Hematopoietic multipotent progenitor cell treated with erythropoietin and hydrocortisone succinate and interleukin-3 and kit ligand, for 8 days (in vitro differentiated cells): ENCODE measurements at regions not wholly inside any gene's neighbourhood (a gene's known extent, or its start where the extent isn't known, plus 50 kb on each side); places are given as distances from the start of the nearest gene placed in this dataset.

Experiments used
- DNase-seq: peaks from one replicate; pipeline ENCODE4 v3.0.0-alpha.2; 2015

DNA sequence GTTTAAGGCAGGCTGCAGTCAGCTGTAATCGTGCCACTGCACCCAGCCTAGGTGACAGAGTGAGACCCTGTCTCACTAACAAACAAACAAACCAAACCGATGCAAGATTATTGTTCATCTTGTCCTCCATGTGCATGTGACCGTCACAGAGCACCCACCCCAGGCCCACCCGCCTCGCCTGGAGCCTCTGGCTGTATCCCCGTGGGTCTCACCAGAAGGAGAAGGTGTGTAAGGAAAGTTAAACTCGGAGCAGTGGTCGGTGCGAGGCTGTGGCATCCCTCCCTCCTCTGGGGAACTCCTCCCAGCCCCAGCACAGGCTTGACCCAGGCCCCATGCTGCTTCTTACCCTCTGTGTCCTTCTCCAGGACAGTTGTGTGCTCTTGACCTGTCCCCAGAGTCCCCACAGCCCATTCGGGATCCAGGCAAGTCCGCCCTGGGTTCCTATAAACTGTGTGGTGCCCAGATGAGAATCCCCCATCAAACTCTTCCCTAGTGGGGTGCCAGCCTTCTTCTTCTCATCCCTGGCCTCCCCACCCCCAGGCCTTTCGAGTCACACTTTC is 318.4 kb downstream of the AJAP1 start:
- no peak for DNase-seq

DNA sequence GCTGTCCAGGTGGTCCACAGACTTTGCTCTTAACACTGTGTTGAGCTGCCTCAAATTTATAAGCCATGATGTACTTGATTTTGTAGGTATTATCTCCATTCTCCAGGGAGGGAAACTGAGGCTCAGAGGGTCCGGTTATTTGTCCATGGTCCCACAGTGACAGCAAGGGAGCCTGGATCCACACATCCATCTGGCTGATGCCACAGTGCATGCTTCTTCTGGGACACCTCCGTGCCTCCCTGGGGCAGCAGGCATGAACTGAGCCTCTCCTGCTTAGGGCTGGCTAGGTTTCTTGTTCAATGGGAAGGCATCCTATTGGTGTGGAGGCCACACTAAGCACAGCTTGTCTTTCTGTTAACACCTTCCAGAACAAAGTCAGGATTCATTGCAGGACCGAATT is 317.3 kb downstream of the AJAP1 start:
- DNase-seq: no peak

DNA sequence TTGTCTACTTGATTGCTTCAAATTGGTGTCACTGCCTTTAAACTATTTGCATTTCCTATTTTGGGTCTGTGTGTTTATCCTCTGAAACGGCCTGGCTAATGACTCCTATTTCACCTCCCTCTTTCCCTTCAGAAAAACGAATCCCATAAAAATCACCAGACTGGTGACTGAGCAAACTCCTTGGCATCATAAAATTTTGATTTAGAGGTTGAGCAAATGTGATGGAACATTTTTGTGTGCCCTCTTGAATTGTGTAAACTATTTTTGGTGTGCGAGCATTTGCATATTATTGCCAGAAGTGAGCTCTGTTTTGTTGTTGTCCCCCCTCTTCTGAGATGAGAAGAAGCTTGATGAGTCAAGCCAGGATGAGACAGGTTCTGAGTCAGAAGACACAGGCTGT is 316.1 kb downstream of the AJAP1 start:
- DNase-seq: no peak

DNA sequence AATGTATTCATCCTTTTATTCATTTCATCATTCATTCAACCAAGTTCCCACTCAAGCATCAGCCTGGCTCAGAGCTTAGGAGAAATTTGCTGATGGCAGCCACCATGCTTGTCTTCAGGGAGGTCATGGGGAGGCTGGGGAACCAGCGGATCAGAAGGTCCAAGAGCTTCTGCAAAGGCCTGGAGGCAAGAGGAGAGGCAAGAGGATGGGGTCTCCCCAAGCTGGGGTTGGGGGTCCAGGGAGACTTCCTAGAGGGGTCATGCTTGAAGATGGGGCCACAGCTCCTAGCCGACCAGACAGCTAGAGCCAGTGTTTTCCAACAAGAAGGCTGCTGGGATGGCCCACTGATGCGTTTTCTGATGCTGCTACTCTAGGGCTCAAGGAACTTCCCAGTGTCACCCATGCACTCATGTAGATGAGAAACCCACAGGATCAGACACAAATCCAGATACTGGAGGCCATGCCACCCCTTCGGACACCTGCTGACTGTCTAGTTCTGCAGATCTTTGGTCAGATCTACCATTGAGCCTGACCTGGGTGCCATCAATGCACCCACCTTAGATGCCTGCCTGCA is 315.2 kb downstream of the AJAP1 start:
- no peak for DNase-seq

DNA sequence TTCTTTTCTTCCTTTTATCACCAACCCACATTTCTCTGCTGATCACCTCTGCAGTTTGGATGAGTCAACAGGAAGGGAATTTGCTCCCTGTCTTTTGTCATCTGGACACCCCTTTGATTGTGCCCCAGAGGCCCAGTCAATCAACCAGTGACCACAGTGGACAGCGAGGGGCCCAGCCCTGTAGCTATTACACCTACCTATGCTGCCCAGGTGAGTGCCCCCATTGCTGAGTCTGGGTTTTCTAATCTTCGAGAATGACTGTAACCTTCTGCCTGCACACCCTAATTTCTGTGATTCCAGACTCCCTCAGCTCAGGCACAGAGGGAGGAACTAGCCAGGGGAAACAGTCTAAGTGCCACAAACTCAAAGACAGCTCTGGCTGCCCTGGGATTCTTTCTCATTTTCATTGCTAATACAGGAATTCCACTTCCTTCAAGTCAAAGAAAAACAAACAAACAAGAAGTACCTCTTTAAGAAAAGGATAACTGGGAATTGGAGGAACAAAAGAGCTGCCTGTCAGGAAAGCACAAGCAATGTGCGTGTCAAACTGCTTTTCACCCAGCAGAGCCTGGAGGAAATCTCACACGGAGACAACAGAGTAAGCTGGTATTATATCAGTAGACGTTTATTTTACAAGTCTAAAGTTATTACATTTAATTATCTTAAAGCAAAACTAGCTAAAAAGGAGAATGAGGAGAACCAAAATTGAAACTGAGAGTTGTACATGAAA is 311.1 kb downstream of the AJAP1 start:
- no peak for DNase-seq

DNA sequence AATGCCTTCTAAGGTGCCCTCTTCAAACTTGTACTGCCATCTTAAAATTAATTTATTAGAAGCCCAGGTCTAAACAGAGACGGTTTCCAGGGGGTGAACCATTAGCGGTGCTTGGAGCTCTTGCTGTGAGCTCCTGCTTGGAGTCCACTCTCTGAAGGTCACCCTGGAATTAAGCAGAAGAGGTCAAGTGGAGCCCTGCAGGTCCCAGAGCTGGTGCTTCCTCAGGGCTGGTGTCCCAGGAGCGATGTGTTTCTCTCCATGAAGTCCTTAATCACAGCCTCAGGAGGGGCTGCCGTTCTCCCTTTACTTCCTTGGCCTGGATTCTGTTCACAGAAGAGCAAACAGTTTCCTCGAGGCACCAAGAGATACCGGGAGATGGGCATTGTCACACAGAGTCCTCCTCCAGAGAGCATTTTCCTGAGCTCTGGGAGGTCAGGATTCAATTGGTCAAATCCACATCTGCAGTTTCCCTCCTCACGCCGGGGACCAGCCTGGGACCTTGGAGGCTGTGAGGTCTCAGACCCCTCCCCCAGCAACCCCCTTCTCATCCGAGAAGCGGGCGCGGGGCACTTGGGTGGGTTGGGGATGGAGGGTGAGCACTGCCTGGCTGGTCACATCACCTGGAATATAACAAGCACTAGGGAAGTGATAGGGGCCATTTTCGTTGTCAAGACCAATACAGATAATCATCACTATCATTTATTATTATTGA is 310.4 kb downstream of the AJAP1 start:
- no peak for DNase-seq

DNA sequence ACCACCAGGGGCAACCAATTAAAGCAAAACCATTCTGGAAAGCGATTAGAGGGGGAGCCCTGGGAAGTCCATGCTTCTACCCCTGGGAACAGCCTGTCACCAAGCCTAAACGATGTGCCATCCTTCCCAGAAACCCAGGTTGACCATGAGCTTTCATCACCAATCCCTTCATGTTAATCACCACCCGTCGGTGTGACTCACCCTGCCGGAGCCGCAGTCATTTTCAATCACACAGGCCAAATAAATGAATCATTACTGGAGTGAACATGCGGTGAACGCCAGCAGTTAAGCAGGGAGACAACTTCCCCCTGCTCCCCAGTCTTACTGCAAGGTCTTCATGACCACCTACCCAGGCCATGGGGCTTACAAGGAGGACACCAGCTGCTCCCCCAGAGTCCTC is 308.8 kb downstream of the AJAP1 start:
- no peak for DNase-seq

DNA sequence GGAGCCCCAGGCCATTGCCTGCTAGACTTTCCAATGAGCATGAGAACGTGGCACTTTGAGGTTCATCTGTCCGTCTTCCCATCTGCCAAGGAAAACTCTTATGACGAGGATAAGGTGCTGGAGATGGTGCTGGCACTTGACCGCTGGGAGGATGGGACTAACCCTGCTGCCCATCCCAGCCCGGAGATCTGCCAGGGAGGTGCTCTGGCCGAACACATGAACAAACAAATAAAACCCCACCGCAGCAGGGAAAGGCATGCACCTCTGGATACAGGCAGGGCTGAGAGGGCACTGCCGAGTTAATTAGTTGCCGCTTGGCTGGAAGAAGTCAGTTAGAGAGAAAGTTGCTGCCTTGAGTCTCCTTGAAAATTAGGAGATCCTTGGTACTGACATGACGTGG is 308.4 kb downstream of the AJAP1 start:
- DNase-seq: no peak

DNA sequence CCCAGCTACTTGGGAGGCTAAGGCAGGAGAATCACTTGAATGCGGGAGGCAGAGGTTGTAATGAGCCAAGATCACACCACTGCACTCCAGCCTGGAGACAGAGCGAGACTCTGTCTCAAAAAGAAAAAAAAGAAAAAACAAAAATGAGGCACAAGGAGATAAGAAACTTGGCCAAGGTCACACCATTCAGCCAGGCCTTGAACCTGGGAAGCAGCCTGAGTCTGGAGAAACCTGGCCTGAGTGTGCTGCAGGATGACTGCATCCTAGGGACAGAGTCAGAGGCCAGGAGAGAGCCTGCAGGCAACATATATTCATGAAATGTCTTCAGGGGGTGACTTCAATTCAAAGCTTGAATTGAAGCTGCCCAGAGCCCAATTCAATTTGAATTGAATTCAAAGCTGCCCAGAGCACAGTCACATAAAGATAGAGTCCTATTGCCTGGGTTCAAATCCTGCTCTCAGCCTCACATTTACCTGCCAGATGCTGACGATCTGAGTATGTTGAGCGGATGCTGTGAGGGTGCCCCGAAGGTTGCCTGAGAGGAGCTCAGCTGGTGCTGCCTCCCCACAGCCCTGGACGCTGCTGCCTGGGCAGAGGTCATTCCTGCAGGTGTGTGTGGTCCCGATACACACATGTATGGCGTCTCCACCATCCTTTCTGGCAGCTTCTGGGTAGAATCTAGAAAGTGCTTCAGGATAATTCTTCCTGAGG is 307.7 kb downstream of the AJAP1 start:
- no peak for DNase-seq

DNA sequence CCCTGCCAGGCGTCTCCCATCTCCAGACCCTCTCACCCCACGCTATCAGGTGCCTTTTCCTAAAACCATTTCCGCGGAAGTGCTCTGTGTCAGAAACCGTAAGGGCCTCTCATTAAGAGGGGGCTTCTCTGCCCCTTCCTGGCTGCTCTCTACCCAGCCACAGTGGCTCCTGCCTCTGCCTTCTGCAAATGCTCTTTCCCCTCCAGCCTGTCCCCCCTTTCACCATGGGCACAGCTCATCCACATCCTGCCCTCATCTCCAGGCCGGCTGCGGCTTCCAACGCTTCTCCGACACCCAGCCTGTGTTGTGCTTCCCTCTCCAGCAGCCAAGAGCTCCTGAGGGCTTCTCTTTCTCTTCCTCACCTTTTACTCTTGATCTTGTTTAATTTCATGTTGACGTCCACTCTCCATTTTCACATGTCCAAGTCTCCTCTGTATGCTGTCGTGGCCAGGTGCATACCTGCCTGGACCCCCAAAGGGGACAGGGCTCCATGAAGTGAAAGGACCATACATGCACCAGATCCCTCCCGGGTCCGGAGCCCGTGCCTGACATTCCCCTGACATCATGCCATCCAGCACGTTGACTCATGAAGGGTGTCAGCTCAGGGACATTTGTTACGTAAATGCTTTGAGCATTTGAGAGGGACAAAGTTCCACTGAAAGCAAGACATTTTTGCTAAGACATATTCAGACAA is 306.5 kb downstream of the AJAP1 start:
- no peak for DNase-seq

DNA sequence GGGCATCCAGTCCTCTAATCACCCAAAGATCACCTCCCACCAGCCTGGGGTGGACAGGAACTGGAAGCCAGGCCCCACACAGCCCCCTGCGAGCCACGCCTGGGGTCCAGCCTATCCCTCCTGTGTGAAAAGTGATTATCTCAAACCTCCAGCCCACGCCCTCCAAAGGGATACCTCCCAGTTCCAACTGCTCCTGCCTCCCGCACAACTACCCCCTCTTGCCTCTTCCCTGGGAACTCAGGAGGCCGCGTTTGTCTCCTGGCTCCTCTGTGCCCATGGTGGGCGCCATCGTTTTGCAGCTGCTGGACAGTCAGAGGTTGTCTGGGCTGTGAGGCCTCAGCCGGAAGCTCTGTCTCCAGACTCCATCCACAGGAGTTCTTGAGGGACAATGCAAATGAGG is 305.9 kb downstream of the AJAP1 start:
- DNase-seq: no peak

DNA sequence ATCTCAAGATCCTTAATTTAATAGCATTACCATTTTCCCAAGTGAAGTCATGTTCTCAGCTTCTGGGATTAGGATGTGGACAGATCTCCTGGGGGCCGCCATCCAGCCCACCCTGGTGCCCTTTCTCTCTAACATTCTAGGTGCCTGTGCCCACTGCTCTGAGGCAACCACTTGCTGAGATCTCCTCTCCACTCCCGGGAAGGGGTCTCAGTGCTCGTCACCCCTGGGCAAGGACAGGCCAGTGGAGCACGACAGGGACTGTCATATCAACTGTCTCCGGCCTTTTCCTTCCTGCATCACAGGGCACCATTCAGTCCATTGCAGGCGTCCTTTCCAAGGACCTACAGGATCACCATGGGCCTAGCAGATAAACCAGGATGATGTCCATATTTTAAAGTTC is 304.8 kb downstream of the AJAP1 start:
- no peak for DNase-seq

DNA sequence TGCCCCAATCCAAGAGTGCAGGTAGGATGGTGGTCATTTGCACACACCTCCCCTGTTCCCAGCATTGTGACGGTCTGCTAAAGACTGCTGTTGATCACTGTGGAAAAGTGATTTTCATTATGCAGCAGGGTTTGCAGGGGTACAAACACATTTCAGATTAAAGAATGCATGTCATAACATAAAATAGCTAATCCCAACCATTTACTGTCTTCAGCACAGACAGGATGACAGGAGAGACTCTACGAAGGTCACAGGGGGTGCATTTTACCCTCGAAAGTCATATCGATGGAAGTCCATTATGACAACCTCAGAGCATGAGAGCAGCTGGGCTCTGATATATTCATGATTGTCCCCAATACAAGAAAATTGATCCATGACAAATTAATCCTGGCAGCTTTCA is 302.6 kb downstream of the AJAP1 start:
- no peak for DNase-seq

DNA sequence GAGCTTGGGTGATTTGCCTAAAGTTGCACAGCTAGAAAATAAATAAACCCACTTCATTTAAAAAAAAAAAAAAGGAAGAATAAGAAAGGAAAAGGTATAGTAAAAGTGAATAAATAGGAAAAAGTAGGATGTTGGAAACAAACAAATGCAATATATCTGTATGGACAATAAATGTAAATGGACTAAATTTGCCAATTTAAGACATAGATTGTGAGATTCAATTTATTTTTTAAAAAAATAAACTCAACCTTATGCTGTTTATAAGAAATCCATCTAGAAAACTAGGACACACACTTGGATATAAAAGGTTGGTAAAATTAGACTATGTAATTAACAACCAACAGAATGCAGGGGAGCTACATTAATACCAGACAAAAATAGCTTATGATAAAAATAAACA is 300.0 kb downstream of the AJAP1 start:
- no peak for DNase-seq

DNA sequence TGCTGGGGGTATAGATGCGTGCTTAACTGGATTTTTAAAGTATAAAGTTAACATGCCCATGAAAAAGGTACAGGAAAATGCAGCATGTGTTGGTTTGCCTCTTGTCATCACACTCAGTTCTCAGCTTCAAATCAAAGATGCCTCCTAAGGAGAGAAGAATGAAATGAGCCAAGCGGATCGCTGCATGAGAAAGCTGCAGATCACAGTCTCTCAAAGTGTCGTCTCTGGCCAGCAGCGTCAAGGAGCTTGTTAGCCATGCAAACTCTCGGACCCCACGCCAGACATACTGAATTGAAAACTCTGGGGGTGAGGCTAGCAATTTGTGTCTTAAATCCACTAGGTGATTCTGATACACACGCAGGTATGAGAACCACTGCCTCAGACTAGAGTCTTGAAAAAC is 297.2 kb downstream of the AJAP1 start:
- DNase-seq: no peak

DNA sequence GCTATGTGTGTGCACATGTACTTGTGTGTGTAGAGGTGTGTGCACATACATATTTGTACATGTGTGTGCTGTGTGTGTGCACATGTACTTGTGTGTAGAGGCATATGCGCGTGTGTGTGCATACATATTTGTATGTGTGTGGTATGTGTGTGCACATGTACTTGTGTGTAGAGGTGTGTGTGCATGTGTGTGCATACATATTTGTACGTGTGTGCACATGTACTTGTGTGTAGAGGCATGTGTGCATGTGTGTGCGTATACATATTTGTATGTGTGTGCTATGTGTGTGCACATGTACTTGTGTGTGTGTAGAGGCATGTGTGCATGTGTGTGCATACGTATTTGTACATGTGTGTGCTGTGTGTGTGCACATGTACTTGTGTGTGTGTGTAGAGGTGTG is 291.9 kb downstream of the AJAP1 start:
- no peak for DNase-seq

DNA sequence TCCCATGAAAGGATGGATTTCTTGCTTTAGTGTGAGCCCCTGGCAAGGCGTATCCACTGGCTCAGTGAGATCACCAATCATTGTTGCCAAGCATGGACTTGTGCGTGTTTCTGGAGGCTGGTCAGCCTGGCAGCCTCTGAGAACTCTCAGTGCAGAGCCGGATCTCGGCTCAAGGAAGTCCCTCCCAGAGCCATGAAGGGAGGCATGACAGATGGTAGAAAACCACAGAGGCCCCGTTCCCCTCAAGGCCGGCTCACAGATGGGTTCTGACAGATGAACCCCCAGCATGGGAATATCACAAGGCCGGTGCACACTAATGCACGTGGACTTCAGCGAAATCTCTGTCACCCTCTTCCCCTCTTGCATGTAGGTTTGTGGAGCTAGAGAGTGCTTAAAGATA is 290.5 kb downstream of the AJAP1 start:
- no peak for DNase-seq

DNA sequence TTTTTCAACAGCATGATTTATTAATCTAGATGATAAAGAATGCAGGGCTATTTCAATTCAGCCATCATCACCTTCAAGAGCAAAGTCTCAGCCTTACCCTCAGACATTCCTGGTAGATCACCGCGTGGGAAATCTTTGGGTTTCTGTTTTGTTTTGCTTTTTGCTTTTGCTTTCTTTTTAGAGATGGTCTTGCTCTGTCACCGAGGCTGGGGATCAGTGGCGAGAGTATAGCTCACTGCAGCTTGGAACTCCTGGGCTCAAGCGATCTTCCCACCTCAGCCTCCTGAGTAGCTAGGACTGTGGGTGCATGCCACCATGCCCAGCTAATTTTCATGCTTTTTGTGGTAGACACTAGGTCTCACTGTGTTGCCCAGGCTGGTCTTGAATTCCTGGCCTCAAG is 289.7 kb downstream of the AJAP1 start:
- DNase-seq: no peak

DNA sequence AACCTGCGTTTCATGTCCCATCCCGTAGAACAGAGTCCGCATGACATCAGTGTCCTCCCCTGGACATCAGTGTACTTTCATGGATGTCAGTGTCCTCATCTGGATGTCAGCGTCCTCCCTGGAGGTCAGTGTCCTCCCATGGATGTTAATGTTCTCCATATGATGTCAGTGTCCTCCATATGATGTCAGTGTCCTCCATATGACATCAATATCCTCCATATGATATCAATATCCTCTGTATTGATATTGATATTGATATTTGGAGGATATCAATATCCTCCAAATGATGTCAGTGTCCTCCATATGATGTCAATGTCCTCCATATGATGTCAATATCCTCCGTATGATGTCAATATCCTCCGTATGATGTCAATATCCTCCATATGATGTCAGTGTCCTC is 284.9 kb downstream of the AJAP1 start:
- DNase-seq: no peak

DNA sequence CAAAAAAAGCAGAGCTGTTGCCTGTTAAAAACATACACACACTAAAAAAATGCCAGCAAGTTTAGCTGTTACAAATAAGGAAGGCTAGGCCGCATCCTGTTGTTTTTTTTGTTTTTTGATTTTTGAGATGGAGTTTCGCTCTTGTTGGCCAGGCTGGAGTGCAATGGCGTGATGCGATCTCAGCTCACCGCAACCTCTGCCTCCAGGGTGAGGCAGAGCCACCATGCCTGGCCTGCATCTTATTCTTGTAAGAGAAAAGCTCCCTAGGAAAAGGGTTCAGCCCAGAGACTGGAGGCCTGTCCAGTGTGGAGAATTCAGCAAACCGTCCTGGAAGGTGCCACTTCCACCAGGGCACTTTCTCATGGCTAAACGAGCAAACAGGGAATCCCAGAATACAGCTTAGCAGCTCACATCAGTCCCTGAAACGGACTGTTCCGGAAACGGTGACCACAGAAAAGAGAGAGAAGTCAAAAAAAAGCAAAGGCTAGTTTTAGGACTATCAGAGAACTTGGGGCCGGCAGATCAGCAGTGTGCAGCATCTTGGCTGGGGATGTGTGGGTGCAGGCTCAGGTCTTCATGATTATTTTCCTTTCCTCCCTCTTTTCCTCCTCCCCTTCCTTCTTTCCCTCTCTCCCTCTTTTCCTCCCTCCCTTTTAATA is 283.6 kb downstream of the AJAP1 start:
- DNase-seq: no peak

DNA sequence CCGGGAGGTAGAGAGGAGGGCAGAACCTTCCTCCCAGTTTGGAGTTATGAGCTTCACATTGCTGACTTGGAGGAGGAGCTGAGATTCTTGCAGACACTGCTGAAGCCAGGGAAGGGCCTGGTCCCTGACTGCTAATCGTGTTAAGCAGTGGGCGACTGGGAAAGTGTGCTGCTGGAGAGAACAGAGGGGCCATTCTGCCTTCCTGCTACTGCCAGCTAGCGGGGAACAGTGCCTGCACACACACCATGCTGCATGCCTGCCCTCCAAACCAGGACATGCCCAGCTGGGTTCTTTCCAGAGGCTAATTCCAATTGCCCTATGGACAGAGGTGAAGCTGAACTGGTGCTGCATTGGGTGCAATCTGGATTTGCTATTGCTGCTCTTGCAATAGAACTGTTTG is 281.4 kb downstream of the AJAP1 start:
- no peak for DNase-seq

DNA sequence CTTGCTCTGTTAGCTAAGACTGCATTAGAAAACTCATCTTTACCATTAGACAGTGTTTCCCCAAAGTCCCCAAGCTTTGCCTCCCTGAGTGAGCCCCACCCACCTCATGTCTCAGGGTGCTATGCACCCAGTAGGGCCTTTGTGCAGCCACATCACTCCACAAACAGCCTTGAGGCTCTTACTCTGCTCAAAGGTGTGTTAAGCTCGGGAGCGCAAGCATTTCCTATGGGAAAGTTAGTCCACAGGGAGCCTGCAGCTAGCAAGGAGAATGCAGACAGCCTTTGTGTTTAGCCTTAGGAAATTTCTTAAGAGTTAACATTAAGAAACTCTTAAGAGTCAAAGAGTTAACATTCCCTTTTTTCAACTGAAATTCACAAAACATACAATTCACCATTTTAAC is 278.8 kb downstream of the AJAP1 start:
- no peak for DNase-seq
